DMS114 treated with DMSO at 0.1 percent for 48 hours (cell line): ENCODE measurements at regions not wholly inside any gene's neighbourhood (a gene's known extent, or its start where the extent isn't known, plus 50 kb on each side); places are given as distances from the start of the nearest gene placed in this dataset.
"Not testable (repeated sequence)": the region's sequence is repeated elsewhere in the genome, so short reads cannot be mapped to it uniquely, and the experiment has no call there.

Source experiments
- DNase-seq: peaks from one replicate; lab custom pipeline; 2025; ENCODE audit not compliant: unreplicated experiment; lab: John Stamatoyannopoulos, UW

DNA sequence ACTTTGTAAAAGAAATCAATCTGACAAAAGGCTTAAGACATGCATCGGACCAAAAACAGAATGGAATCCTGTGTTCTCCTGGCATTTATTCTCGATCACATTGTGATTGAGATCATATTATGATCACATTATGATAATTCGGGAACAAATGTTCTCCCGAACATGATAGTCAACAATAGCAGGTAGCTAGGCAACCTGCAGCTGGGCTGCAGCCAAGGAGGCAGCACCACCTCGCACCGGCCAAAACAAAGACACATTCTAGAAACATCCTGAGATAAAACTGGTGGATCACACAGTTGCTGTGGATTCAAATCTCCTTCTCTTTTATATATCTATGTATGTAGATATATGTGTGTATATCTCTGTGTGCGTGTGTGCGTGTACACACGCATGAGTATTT lies 480.6 kb upstream of the CYLC2 start:
- no peak for DNase-seq

DNA sequence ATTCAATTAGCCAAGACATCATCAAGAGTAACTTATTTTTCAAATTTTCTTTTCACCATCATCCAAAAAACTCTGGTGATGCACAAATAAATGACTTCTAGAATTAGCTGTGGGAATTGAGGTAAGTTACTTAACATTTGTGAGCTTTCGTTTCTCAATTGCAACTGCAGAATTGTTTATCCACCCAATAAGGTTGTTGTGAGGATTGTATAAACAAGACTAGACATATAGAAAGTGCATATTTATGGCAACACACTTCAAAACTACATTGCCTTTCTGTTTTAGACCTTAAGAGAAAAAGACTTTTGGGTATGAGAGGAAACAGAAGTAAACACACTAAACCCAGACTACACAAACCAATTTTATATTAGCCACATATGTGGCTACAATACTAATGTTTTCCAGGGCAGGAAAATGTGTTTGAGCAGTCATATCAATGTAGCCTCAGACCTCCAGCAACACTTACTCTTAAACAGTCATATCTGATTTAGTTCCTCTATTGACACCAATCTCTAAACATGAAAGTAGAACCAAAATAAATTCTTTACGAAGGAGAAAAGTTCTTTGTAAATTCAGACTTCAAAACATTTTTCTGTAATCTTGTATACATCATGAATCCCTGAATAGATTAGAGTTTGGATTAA lies 488.0 kb upstream of the CYLC2 start:
- no peak for DNase-seq

DNA sequence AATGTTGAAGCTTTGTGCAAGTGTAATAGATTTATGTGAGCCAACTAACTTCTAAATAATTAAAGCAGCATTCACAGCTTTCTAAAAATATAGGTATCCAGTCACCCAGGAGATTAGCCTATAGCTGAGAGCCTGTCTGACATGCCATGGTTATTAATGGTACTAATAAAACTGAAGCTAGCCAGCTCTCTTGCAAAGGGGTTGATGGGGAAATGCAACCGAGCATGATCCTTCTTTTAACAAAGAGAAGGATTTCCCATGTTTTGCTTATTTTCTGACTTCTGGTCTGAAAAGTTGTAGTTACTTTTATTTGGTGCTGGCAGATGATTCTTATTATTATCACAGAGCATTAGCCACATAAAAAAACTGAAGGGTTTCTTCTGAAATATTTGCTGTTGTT lies 488.7 kb upstream of the CYLC2 start:
- no peak for DNase-seq

DNA sequence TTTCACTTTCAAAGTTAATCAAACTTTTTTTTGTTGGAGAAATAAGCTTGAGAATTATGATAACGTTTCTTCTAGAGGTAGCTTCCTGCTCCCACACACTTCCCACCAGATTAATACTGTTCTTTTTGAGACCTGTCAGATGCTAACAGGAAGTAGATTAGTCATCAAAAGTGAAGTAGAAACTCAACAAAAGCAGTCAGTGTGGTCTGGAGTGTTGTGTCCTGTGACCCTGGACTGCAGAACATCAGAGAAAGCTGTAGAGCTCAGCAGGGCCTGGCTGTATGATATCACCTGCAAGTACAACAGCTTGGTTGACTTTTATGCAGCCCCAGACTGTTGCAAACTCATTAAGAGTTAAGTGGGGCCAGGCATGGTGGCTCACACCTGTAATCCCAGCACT lies 495.7 kb upstream of the CYLC2 start:
- DNase-seq = no peak

DNA sequence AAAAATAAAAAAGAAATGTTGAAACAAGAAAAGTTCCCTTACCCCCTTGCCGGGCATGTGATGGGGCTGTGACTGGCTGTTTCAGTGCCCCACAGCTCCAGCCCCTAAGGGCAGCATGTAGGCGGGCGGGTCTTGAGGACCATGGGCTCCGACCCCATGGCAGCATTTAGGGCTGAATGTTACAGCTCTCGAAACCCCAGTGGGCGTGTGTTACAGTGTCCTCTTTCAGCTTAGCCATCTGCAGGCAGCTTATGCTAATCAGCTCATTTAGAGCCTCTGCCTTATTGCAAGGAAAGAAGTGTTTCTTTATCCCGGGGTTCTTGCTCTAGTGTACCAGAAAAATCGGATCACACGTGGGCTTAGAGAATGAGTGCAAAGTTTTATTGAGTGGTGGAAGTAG lies 497.4 kb upstream of the CYLC2 start:
- DNase-seq = no peak

DNA sequence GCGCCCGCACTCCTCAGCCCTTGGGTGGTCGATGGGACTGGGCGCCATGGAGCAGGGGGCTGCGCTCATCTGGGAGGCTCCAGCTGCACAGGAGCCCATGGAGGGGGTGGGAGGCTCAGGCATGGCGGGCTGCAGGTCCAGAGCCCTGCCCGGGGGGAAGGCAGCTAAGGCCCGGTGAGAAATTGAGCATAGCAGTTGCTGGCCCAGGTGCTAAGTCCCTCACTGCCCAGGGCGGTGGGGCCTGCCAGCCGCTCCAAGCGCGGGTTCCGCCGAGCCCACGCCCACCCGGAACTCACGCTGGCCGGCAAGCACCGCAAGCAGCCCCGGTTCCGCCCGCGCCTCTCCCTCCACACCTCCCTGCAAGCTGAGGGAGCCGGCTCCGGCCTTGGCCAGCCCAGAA lies 508.2 kb upstream of the CYLC2 start:
- not testable (repeated sequence) for DNase-seq

DNA sequence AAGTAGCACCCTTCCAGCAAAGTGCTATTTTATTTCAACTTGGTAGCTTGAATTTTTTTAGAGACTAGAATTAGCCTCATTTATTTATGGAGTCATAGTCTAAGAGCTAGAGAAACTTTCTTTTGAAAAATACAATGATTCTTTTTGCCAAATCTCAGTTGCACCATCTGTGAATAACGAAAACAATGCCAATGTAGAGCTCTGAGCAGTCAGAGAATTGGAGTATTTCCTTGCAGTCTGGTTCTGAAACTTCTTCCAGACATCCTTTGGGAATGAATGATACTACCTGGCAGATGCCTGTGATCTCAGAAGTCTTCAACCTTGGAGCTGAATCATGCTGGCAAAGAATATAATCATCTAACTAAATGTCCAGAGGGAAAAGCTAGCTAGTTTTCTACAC lies 511.5 kb upstream of the CYLC2 start:
- DNase-seq = no peak

DNA sequence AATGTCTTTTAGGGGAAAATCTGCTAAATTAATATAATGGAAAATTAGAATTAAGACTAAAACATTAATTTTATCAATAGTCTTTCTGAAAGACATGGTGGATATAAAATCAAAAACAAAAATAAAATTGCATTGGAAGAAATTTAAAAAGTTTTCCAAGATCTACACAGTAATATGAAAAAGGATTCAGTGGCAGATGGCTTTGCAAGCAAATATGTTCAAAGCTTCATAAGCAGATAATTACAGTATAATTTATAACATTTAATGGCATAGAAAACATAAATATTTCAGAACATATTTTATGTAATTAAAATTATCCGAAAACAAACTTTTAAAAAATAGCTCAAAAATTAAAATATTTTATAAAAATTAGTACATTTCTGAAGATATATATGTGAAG lies 512.4 kb upstream of the CYLC2 start:
- no peak for DNase-seq

DNA sequence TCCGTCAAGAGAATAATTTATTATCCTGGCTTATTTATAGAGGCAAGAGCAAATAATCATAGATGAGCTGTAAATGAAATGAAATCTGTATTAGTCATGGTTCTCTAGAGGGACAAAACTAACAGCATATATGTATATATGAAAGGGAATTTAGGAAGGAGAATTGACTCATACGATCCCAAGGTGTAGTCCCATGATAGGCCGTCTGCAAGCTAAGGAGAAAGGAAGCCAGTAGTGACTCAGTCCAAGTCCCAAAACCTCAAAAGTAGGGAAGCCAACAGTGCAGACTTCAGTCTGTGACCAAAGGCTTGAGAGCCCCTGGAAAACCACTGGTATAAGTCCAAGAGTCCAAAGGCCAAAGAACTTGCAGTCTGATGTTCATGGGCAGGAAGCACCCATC lies 515.9 kb upstream of the CYLC2 start:
- no peak for DNase-seq

DNA sequence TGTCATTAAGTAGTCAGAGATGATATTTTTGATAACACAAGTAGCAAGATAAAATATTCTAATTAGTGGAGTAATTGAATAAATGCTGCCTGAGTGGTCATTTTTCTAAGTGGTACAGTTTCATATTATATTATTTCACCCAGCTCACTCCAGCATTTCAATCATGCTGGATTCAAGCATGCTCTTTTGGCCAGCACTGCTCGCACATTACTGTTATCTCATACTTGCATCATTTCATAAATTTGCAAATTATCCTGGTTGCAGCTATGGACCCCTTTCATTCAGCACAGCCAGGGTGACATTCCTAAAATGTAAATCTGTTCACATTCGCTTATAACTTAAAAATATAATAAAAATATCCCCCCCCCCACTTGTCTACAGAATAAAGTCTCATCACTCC lies 520.8 kb upstream of the CYLC2 start:
- DNase-seq = no peak

DNA sequence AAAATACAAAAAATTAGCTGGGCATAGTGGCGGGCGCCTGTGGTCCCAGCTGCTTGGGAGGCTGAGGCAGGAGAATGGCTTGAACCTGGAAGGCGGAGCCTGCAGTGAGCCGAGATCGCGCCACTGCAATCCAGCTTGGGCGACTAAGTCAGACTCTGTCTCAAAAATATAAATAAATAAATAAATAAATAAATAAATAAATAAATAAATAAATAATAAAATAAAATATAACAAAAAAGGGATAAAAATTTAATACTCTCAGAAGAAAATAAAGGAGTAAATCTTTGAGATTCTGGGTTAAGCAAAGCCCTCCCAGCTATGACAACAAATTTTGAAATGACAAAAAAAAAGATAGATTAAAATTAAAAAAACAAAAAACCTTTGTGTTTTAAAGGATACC lies 525.7 kb upstream of the CYLC2 start:
- DNase-seq = not testable (repeated sequence)

DNA sequence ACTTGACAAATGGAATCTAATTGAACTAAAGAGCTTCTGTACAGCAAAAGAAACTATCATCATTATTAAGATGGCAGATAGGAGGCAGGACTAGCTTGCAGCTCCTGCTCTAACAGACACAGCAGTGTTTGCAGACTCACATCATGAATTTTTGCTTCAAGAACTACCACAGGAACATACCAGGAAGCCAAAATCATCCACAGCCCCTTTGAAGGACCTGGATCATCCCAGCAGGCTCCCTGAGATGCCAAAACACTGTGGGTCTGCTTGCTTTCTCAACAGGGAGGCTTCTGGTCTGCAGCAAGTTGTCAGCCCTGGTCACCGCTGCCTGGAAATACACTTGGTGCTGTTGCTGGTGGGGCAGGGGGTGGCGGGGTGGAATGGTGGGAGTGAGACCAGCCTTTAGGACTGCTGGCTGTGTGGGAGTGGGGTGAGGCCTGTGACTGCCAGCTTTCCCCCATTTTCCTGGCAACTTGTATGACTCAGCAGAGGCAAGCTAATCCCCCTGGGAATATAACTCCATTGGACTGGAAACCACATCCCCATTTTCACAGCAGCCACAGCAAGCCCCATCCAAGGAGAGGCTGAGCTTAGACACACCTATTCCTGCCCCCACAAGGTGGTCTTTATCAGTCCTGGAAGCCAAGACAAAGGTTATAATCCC lies 533.8 kb upstream of the CYLC2 start:
- no peak for DNase-seq

DNA sequence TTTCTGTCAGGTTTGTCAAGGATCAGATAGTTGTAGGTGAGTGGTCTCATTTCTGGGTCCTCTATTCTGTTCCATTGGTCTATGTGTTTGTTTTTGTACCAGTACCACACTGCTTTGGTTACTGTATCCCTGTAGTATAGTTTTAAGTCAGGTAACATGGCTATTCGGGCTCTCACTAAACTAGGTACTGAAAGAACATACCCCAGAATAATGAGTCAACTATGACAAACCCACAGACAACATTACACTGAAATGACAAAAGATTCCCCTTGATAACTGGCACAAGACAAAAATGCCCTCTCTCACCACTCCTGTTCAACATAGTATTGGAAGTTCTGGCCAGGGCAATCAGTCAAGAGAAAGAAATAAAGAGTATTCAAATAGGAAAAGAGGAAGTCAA lies 535.3 kb upstream of the CYLC2 start:
- DNase-seq = no peak

DNA sequence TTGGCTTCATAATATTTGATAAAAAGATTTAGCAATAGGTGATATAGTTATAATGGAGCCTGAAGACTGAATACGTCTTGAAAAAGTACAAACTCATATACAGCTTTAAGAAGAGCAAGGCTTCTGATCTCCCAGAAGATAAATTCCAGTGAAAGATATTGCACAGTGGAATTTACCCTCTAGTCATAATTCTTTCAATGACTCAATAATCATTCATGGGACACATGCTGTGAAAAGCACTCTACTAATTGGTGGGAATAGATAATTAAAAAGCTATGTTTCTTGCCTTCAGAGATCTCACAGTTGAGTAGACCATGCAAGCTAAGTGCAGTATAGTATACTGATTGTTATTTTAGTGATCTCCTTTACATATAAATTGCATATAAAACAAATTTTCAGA lies 538.6 kb upstream of the CYLC2 start:
- DNase-seq = no peak

DNA sequence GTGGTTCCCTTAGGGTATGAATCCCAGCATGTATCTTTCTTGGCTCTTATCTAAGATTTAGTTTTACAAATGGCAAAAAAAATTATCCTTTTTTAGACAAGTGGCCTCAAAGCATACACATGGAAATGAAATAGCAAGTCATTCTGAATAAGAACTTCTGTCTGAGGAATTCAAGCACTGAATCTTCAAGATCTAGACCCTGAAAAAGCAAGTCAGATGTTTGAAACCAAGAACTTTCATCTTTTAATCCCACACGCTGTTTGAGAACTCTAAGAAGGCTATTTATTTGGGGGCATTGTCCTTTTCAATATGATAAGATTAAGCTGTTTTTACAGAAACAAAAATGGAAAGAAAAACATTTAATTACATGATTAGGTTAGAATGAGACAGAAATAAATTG lies 549.2 kb upstream of the CYLC2 start:
- DNase-seq = no peak

DNA sequence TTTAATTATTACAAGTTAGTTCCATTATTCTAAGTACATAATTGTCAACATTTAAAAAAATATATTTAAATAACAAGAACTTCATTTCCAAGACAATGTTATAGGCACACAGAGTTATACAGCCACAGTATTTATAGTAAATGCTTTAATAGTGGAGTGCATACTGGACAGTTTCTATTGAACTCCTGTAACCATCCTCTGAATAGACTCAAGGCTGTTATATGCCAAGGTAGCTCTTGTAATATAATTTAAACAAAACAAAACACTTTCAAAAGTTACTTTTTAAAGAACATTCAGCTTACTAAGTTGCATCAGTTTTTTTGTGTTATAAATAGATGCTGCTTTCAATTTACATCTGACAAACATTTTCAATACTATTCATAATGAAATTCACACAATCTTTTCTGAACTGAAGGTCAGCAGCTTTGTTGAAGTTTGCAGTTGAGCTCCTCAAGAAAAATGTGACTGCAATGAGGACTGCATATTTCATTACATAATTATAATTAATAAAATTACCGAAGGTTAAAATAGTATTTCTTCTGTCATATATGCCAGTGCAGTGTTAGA lies 549.9 kb upstream of the CYLC2 start:
- DNase-seq = no peak

DNA sequence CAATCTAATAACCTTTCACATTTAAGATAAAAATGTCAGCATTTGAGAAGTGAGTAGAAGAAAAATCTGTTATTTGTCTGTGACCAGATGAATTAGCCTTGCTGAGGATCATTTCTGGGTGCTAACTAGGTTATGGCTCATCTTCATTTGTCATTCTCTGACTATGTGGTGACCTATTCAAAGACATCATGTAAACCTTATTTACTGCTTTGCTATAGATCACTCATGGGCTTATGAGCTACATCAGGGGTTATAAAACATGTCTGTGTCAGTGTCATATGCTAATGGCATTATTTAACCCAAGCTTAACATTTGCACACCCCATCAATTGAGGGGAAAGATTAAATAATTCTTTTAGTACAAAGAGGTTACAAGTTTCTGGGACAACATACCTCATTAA lies 555.5 kb upstream of the CYLC2 start:
- DNase-seq = no peak

DNA sequence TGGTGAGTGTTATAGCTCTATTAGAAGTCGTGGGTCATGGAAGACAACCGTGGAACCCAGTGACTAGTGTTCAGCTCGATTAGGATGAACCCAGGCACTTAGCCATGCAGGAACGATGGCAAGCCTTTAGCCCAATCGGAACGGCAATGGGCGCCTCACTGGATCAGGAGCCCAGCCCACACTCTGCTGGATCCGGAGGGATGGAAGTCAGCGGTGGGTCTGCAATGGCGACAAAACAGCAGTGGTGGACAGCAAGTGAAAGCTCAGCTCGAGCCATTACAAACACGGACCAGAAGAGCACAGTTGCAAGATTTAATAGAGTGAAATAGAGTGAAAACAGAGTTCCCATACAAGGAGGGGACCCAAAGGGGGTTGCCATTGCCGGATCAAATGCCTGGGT lies 558.5 kb upstream of the CYLC2 start:
- not testable (repeated sequence) for DNase-seq

DNA sequence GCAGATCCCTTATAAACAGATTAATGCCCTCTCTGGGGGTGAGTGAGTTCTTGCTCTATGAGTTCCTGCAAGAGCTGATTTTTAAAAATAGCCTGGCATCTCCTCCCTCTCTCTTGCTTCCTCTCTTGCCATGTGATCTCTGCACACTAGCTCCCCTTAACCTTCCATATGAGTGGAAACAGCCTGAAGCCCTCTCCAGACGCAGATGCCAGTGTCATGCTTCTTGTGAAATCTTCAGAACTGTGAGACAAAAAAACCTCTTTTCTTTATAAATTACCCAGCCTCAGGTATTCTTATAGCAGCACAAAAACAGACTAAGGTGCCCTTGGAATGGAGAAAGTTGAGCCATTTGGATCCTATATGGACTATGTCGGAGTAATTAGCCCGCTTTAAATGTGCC lies 559.7 kb upstream of the CYLC2 start:
- no peak for DNase-seq

DNA sequence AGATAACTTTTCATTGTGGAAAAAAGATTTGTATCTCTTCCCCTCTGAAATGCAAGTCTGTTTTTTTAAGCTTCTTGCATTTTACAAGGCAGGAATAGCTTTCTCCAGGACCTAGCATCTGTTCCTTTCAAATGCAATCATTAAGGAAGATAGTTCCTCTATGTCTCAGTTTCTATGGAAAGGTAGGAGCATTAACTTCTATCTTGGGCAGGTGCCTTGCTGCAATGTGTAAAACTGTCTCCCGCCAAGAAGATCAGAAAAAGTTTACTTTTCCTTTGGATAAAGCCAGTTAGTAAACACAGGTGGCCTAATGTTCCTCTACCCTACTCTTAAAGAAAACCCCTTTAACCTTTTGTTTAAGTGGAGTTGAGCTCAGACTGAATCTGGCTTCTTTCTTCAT lies 560.6 kb upstream of the CYLC2 start:
- DNase-seq = no peak

DNA sequence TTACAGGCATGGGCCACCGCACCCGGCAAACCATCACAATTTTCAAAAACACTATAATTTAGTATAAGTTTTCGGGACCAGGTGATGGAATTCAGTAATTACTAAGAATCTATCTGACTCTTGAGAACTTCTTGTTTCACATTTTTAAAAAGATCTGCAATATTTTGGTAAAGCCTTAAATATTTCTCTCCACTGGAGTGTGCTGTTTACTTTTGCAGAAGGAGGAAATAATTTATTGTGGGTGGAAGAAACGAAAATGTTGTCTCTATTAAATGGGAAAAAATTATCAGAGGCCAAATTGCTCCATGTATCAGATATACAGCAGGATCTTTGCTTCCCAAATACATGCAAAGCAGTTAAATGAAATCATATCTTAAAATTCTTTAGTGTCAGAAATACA lies 566.8 kb upstream of the CYLC2 start:
- DNase-seq = no peak

DNA sequence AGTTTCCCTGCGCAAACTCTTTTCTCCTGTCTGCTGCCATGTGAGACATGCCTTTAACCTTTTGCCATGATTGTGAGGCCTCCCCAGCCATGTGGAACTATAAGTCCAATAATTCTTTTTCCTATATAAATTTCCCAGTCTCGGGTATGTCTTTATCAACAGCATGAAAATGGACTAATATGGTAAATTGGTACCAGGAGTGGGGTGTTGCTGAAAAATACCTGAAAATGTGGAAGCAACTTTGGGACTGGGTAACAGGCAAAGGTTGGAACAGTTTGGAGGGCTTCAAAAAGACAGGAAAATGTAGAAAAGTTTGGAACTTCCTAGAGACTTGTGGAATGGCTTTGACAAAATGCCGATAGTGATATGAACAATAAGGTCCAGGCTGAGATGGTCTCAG lies 578.9 kb upstream of the CYLC2 start:
- not testable (repeated sequence) for DNase-seq
